HS-27A (cell line): ENCODE measurements at regions not wholly inside any gene's neighbourhood (a gene's known extent, or its start where the extent isn't known, plus 50 kb on each side); places are given as distances from the start of the nearest gene placed in this dataset.
"Not testable (repeated sequence)": the region's sequence is repeated elsewhere in the genome, so short reads cannot be mapped to it uniquely, and the experiment has no call there.

Experiments
- DNase-seq: peaks from one replicate; pipeline ENCODE4 v3.0.0-alpha.2; 2012; ENCODE audit warnings: low read depth, missing footprints

- no peak for DNase-seq
These were observed 124.8 kb downstream of the BDH1 start for GRCh38 chr3:197430934-197431333.

GRCh38 chr3:197430502-197430901, 125.3 kb downstream of the BDH1 start:
- no peak for DNase-seq

- no peak for DNase-seq
These were observed 126.8 kb downstream of the BDH1 start for GRCh38 chr3:197428952-197429351.

GRCh38 chr3:197428117-197428801, 127.5 kb downstream of the BDH1 start:
- DNase-seq: no peak

- no peak for DNase-seq
These were observed 128.6 kb upstream of the DLG1 start for GRCh38 chr3:197427021-197427420.

GRCh38 chr3:197426121-197426566, 127.7 kb upstream of the DLG1 start:
- DNase-seq: peak; percentile 42

- no peak for DNase-seq
These were observed 127.2 kb upstream of the DLG1 start for GRCh38 chr3:197425485-197426120.

- no peak for DNase-seq
These were observed 126.5 kb upstream of the DLG1 start for GRCh38 chr3:197424674-197425484.

- DNase-seq: no peak
These were observed 125.9 kb upstream of the DLG1 start for GRCh38 chr3:197424266-197424665.

- no peak for DNase-seq
These were observed 125.0 kb upstream of the DLG1 start for GRCh38 chr3:197423376-197423775.

GRCh38 chr3:197422506-197422905, 124.1 kb upstream of the DLG1 start:
- DNase-seq: no peak

- no peak for DNase-seq
These were observed 122.6 kb upstream of the DLG1 start for GRCh38 chr3:197421021-197421420.

- no peak for DNase-seq
These were observed 122.2 kb upstream of the DLG1 start for GRCh38 chr3:197420566-197420965.

GRCh38 chr3:197420115-197420514, 121.7 kb upstream of the DLG1 start:
- DNase-seq: no peak

- DNase-seq: no peak
These were observed 121.3 kb upstream of the DLG1 start for GRCh38 chr3:197419696-197420095.

GRCh38 chr3:197417911-197418618, 119.7 kb upstream of the DLG1 start:
- DNase-seq: no peak

GRCh38 chr3:197417441-197417840, 119.0 kb upstream of the DLG1 start:
- DNase-seq: no peak

- DNase-seq: not testable (repeated sequence)
These were observed 113.5 kb upstream of the DLG1 start for GRCh38 chr3:197411899-197412298.

- DNase-seq: not testable (repeated sequence)
These were observed 111.8 kb upstream of the DLG1 start for GRCh38 chr3:197410170-197410569.

GRCh38 chr3:197408177-197408957, 110.0 kb upstream of the DLG1 start:
- DNase-seq: no peak

- DNase-seq: no peak
These were observed 109.1 kb upstream of the DLG1 start for GRCh38 chr3:197407526-197407925.
